VCaP (cell line): ENCODE measurements at regions not wholly inside any gene's neighbourhood (a gene's known extent, or its start where the extent isn't known, plus 50 kb on each side); places are given as distances from the start of the nearest gene placed in this dataset.

Source experiments
- H3K27ac ChIP-seq: fragments of 450-650 bp; 2 replicates; pipeline ENCODE4 v1.5.1; 2017
- CTCF ChIP-seq: fragments of 450-650 bp; conservative IDR thresholded peaks from 2 replicates; pipeline ENCODE4 v1.5.1; 2017; ENCODE audit warnings: mild to moderate bottlenecking, moderate library complexity

- H3K27ac ChIP-seq: no peak overlapping the region
- TF ChIP-seq CTCF: no peak
Measured at GRCh38 chr15:45831787-45832186, 197.0 kb downstream of the SQOR start.

GRCh38 chr15:45834622-45835021 is 199.8 kb downstream of the SQOR start:
- no peak overlapping the region for H3K27ac ChIP-seq
- no peak for TF ChIP-seq CTCF

GRCh38 chr15:45842151-45842550 is 207.3 kb downstream of the SQOR start:
- no peak for TF ChIP-seq CTCF
- H3K27ac ChIP-seq: no peak overlapping the region

- H3K27ac ChIP-seq: no peak overlapping the region
- TF ChIP-seq CTCF: no peak
Measured at GRCh38 chr15:45847645-45848044, 212.8 kb downstream of the SQOR start.

GRCh38 chr15:45849136-45849535 is 214.3 kb downstream of the SQOR start:
- no peak overlapping the region for H3K27ac ChIP-seq
- no peak for TF ChIP-seq CTCF

- no peak for TF ChIP-seq CTCF
- peak overlapping the region; percentile 87 for H3K27ac ChIP-seq
Measured at GRCh38 chr15:45854455-45855202, 219.8 kb downstream of the SQOR start.

GRCh38 chr15:45855210-45855906 is 220.5 kb downstream of the SQOR start:
- peak overlapping the region; percentile 87 for H3K27ac ChIP-seq
- no peak for TF ChIP-seq CTCF
